Inflammatory macrophage treated with lipopolysaccharide for 4 hours (primary cell): ENCODE measurements at regions not wholly inside any gene's neighbourhood (a gene's known extent, or its start where the extent isn't known, plus 50 kb on each side); places are given as distances from the start of the nearest gene placed in this dataset.
"Not testable (repeated sequence)": the region's sequence is repeated elsewhere in the genome, so short reads cannot be mapped to it uniquely, and the experiment has no call there.

Experiments used
- DNase-seq: peaks from one replicate; pipeline ENCODE4 v3.0.0-alpha.2; 2020

GRCh38 chr6:167662075-167662880, 164.4 kb upstream of the AFDN start:
- no peak for DNase-seq

- DNase-seq = no peak
Measured at GRCh38 chr6:167662881-167663205, 163.9 kb upstream of the AFDN start.

- no peak for DNase-seq
Measured at GRCh38 chr6:167663316-167663715, 163.4 kb upstream of the AFDN start.

- no peak for DNase-seq
Measured at GRCh38 chr6:167663784-167664443, 162.8 kb upstream of the AFDN start.

GRCh38 chr6:167664678-167665660, 161.7 kb upstream of the AFDN start:
- no peak for DNase-seq

- no peak for DNase-seq
Measured at GRCh38 chr6:167665698-167666330, 160.9 kb upstream of the AFDN start.

GRCh38 chr6:167666571-167667203, 160.0 kb upstream of the AFDN start:
- no peak for DNase-seq

GRCh38 chr6:167667204-167668018, 159.3 kb upstream of the AFDN start:
- DNase-seq = no peak

GRCh38 chr6:167668019-167668753, 158.5 kb upstream of the AFDN start:
- no peak for DNase-seq

- DNase-seq = no peak
Measured at GRCh38 chr6:167668754-167669552, 157.8 kb upstream of the AFDN start.

GRCh38 chr6:167669553-167669849, 157.2 kb upstream of the AFDN start:
- DNase-seq = no peak

GRCh38 chr6:167669870-167670802, 156.6 kb upstream of the AFDN start:
- DNase-seq = no peak

- no peak for DNase-seq
Measured at GRCh38 chr6:167670938-167671338, 155.8 kb upstream of the AFDN start.

GRCh38 chr6:167671379-167671976, 155.2 kb upstream of the AFDN start:
- not testable (repeated sequence) for DNase-seq

- DNase-seq = no peak
Measured at GRCh38 chr6:167671977-167672687, 154.6 kb upstream of the AFDN start.

GRCh38 chr6:167672738-167673137, 154.0 kb upstream of the AFDN start:
- no peak for DNase-seq

- DNase-seq = no peak
Measured at GRCh38 chr6:167673946-167674345, 152.8 kb upstream of the AFDN start.

- no peak for DNase-seq
Measured at GRCh38 chr6:167674486-167674885, 152.2 kb upstream of the AFDN start.
